Suprapubic skin (tissue), 4 donors: ENCODE measurements at regions not wholly inside any gene's neighbourhood (a gene's known extent, or its start where the extent isn't known, plus 50 kb on each side); places are given as distances from the start of the nearest gene placed in this dataset.

Experiments
- DNase-seq, 2 donors: peaks; one replicate each; pipeline ENCODE4 v3.0.0-alpha.2; 2019; ENCODE audit warnings: low spot score in 2 of 2
- H3K27ac ChIP-seq: fragments of 200-600 bp; sonication (generic); one replicate; pipeline ENCODE4 v1.5.1; 2019
- H3K27me3 ChIP-seq: fragments of 200-600 bp; sonication (generic); one replicate; pipeline ENCODE4 v1.5.1; 2019
- H3K36me3 ChIP-seq: fragments of 200-600 bp; sonication (generic); one replicate; pipeline ENCODE4 v1.5.1; 2019
- H3K4me1 ChIP-seq: fragments of 200-600 bp; sonication (generic); one replicate; pipeline ENCODE4 v1.5.1; 2019
- H3K4me3 ChIP-seq: fragments of 200-600 bp; sonication (generic); one replicate; pipeline ENCODE4 v1.5.1; 2019; ENCODE audit warnings: mild to moderate bottlenecking
- H3K9me3 ChIP-seq: fragments of 200-600 bp; sonication (generic); one replicate; pipeline ENCODE4 v1.5.1; 2019
- EP300 ChIP-seq: sonication (generic); formaldehyde crosslinking; IDR thresholded peaks from one replicate; pipeline ENCODE4 v1.6.1; 2017; ENCODE audit warnings: antibody characterized with exemption
- POLR2A ChIP-seq, 2 donors: fragments of 450-650 bp; IDR thresholded peaks; one replicate each; pipeline ENCODE4 v1.6.1; 2017; ENCODE audit warnings: antibody characterized with exemption in 2 of 2, mild to moderate bottlenecking in 2 of 2, moderate library complexity in 2 of 2
- POLR2AphosphoS5 ChIP-seq, 3 donors: sonication (generic); formaldehyde crosslinking; IDR thresholded peaks; one replicate each; pipeline ENCODE4 v1.6.1; 2017; ENCODE audit warnings: antibody characterized with exemption in 3 of 3
- WGBS: methylation state at CpG from one replicate; pipeline ENCODE4 v1.1.5; 2018; 5-methylcytosine and 5-hydroxymethylcytosine counted together
- TF ChIP-seq, protein P1 (sequence below), 2 donors: fragments of 200-600 bp in 1 of 2; fragments of 450-650 bp in 1 of 2; sonication (generic) in 1 of 2; IDR thresholded peaks; one replicate each; pipeline ENCODE4 v1.5.1; 2016 to 2019; ENCODE audit warnings: antibody characterized with exemption in 2 of 2, mild to moderate bottlenecking in 1 of 2, moderate library complexity in 1 of 2

DNA sequence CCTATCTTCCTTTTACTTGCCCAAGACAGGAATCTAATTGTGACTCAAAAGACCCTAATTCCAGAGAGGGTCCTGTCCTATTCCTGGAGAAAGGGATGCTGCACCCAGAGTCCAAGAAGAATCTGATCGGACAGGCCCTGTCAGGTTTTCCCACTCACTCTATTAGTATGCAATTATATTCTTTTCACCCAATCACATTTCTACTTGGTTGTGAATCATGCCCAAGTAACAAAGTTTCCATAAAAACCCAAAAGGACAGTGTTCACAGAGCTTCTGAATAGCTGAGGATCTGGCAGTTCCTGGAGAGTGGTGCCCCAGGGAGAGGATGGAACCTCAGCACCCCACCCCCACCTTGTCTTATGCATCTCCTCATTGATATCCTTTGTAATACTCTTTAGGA, 135.3 kb upstream of the SLITRK5 start:
- Histone ChIP-seq H3K4me3 (no peak overlapping the region), H3K4me1 (no peaks in the 10 kb centered on the region), H3K9me3 (no peaks in the 10 kb centered on the region), H3K36me3 (no peaks in the 10 kb centered on the region), H3K27me3 (no peaks in the 10 kb centered on the region), H3K27ac (no peak overlapping the region)
- TF ChIP-seq POLR2AphosphoS5 (IDR thresholded peaks at IDR 0.05) = no peak
- TF ChIP-seq POLR2A (IDR thresholded peaks at IDR 0.05) = no peak
- no peak for TF ChIP-seq EP300
- TF ChIP-seq, protein P1, sequence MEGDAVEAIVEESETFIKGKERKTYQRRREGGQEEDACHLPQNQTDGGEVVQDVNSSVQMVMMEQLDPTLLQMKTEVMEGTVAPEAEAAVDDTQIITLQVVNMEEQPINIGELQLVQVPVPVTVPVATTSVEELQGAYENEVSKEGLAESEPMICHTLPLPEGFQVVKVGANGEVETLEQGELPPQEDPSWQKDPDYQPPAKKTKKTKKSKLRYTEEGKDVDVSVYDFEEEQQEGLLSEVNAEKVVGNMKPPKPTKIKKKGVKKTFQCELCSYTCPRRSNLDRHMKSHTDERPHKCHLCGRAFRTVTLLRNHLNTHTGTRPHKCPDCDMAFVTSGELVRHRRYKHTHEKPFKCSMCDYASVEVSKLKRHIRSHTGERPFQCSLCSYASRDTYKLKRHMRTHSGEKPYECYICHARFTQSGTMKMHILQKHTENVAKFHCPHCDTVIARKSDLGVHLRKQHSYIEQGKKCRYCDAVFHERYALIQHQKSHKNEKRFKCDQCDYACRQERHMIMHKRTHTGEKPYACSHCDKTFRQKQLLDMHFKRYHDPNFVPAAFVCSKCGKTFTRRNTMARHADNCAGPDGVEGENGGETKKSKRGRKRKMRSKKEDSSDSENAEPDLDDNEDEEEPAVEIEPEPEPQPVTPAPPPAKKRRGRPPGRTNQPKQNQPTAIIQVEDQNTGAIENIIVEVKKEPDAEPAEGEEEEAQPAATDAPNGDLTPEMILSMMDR (IDR thresholded peaks at IDR 0.05) = no peak
- 78% methylated on average over 1 of the region's 1 CpG for whole genome bisulfite sequencing
- DNase-seq = no peak

DNA sequence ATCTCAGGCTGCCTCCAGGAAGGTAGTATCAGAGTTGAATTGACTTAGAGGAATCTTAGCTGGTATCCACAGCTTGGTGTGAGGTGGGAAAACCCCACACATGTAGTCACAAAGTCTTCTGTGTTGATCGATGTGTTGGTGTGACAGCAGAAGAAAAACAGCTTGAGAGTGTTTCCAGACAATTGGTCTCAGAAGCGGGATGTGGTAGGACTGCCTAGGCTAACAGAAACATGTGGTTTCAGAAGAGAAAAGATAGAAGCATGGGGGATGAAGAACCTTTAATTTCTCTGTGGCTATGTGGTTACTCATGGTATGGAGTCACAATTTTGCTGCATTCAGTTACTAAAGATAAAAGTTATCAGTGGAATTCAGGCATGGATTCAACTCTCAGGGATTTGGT, 134.7 kb upstream of the SLITRK5 start:
- 62% methylated on average over 2 of the region's 2 CpGs for WGBS
- H3K4me1 ChIP-seq = no peaks in the 10 kb centered on the region
- H3K4me3 ChIP-seq = no peak overlapping the region
- DNase-seq = no peak
- H3K27me3 ChIP-seq = no peaks in the 10 kb centered on the region
- no peaks in the 10 kb centered on the region for H3K9me3 ChIP-seq
- H3K27ac ChIP-seq = no peak overlapping the region
- no peaks in the 10 kb centered on the region for H3K36me3 ChIP-seq
- TF ChIP-seq POLR2A (IDR thresholded peaks at IDR 0.05) = no peak
- TF ChIP-seq, protein P1 (IDR thresholded peaks at IDR 0.05) = no peak
- no peak for TF ChIP-seq POLR2AphosphoS5 (IDR thresholded peaks at IDR 0.05)
- TF ChIP-seq EP300 = no peak

DNA sequence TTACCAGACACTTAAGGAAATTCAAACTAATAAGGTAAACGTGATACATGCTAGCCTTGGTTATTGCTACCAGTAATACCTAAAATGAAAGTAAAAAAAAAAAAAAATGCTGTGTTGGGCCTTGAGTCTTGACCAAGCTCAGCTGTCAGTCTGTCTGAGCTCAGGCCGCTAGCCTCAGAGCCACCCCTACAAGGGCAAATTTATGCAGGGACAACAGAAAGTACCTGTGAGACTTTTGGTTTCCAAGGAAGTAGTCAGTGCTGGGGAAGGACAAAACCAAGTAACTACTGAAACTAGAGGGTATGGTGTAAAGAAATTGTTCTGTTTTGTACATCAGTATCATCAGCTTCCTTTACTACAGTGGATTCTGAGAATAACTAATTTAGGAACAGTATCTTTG, 134.3 kb upstream of the SLITRK5 start:
- Histone ChIP-seq H3K27ac (no peak overlapping the region), H3K4me1 (no peaks in the 10 kb centered on the region), H3K27me3 (no peaks in the 10 kb centered on the region), H3K9me3 (no peaks in the 10 kb centered on the region), H3K4me3 (no peak overlapping the region), H3K36me3 (no peaks in the 10 kb centered on the region)
- WGBS = 60% methylated on average over 2 of the region's 2 CpGs
- no peak for DNase-seq
- TF ChIP-seq, protein P1 (IDR thresholded peaks at IDR 0.05) = no peak
- TF ChIP-seq POLR2AphosphoS5 (IDR thresholded peaks at IDR 0.05) (no peak), EP300 (no peak), POLR2A (IDR thresholded peaks at IDR 0.05) (no peak)

- no peaks in the 10 kb centered on the region for H3K9me3 ChIP-seq
- no peak for TF ChIP-seq POLR2AphosphoS5 (IDR thresholded peaks at IDR 0.05)
- no peak overlapping the region for H3K4me3 ChIP-seq
- H3K27ac ChIP-seq = no peak overlapping the region
- H3K4me1 ChIP-seq = no peaks in the 10 kb centered on the region
- no peaks in the 10 kb centered on the region for H3K27me3 ChIP-seq
- no peak for DNase-seq
- WGBS = 94% methylated on average over 3 of the region's 3 CpGs
- H3K36me3 ChIP-seq = no peaks in the 10 kb centered on the region
Observed at GRCh38 chr13:87537951-87538350, 133.2 kb upstream of the SLITRK5 start.

DNA sequence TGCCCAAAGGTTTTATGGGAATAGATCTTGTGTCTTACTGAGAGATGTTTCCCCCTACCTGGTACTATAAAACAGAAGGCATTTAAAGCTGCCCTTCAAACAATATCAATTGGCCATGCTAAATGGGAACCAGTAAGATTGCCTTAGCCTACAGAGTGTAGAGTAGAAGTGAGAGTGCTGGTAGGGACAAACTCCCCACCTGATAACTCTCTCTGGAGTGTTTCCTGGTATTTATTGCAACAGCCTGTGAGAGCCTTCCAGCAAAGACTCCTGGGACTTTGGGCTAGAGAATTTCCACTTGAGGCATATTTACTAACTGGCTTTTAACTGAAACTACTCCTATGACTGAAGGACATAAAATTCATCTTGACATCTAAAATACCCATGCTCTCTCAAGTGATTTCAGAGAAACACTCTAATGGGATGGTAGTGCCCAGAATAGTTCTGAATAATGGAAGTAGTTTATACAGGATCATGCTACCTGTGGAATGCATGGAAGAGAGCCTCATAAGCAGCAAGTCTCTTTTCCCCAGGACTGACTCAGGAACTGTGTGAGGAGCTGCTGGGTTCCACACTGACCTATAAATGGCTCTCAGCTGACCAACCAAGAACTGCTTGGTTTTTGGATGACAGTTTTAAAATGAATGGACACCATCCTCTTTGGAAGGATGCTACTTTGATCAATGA, 132.7 kb upstream of the SLITRK5 start:
- no peak overlapping the region for H3K27ac ChIP-seq
- no peak for DNase-seq
- no peak overlapping the region for H3K4me3 ChIP-seq
- H3K27me3 ChIP-seq = no peaks in the 10 kb centered on the region
- peaks cover 1% of the 10 kb centered on the region for H3K9me3 ChIP-seq
- TF ChIP-seq, protein P1 (IDR thresholded peaks at IDR 0.05) = no peak
- TF ChIP-seq POLR2A (IDR thresholded peaks at IDR 0.05) (no peak), EP300 (no peak), POLR2AphosphoS5 (IDR thresholded peaks at IDR 0.05) (no peak)
- H3K36me3 ChIP-seq = no peaks in the 10 kb centered on the region
- H3K4me1 ChIP-seq = no peaks in the 10 kb centered on the region

GRCh38 chr13:87553142-87553541, 118.0 kb upstream of the SLITRK5 start:
- TF ChIP-seq EP300 (no peak), POLR2A (IDR thresholded peaks at IDR 0.05) (no peak), POLR2AphosphoS5 (IDR thresholded peaks at IDR 0.05) (no peak)
- TF ChIP-seq, protein P1 (IDR thresholded peaks at IDR 0.05) = no peak
- H3K36me3 ChIP-seq = no peaks in the 10 kb centered on the region
- H3K27me3 ChIP-seq = no peaks in the 10 kb centered on the region
- no peaks in the 10 kb centered on the region for H3K4me1 ChIP-seq
- no peak for DNase-seq
- H3K27ac ChIP-seq = no peak overlapping the region
- no peak overlapping the region for H3K4me3 ChIP-seq
- H3K9me3 ChIP-seq = no peaks in the 10 kb centered on the region
- 69% methylated on average over 3 of the region's 3 CpGs for WGBS
